ENCODE measurements at regions not wholly inside any gene's neighbourhood (a gene's known extent, or its start where the extent isn't known, plus 50 kb on each side); places are given as distances from the start of the nearest gene placed in this dataset.

DNA sequence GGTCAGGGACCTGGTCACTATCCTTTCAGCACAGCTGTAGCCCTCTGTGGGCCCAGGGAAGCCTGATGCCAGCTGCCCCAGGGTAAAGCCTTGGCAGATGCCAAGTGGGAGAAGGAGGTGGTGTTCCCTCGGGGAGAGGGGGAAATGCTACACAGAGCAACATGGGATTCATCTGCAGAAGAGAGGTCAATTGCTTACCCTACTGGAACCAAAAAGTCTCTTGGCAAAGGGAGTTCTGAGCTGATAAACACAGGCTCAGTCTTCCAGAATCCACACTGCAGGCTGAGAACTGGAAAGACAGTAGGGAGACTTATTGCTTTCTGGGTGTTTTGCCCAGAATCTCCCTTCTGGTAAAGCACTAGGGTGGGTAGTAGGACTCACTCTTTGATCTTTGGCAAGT lies 100.1 kb upstream of the NEO1 start:
- 67 to 75% methylated on average over 1 of the region's 1 CpG for WGBS, 2 donors
- Histone ChIP-seq H3K36me3 (no peaks in the 10 kb centered on the region), H3K9me3 (no peaks in the 10 kb centered on the region), H3K27ac (no peak overlapping the region), H3K4me1 (no peaks in the 10 kb centered on the region), H3K4me3 (replicated peaks in 1 of 3) (no peak overlapping the region), H3K27me3 (no peaks in the 10 kb centered on the region)
- intact Hi-C loops (cut with DNase I): no loop called here
- no peak for DNase-seq
- TF ChIP-seq, protein P1, sequence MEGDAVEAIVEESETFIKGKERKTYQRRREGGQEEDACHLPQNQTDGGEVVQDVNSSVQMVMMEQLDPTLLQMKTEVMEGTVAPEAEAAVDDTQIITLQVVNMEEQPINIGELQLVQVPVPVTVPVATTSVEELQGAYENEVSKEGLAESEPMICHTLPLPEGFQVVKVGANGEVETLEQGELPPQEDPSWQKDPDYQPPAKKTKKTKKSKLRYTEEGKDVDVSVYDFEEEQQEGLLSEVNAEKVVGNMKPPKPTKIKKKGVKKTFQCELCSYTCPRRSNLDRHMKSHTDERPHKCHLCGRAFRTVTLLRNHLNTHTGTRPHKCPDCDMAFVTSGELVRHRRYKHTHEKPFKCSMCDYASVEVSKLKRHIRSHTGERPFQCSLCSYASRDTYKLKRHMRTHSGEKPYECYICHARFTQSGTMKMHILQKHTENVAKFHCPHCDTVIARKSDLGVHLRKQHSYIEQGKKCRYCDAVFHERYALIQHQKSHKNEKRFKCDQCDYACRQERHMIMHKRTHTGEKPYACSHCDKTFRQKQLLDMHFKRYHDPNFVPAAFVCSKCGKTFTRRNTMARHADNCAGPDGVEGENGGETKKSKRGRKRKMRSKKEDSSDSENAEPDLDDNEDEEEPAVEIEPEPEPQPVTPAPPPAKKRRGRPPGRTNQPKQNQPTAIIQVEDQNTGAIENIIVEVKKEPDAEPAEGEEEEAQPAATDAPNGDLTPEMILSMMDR (IDR thresholded peaks at IDR 0.05): no peak
- no peak for TF ChIP-seq POLR2A (IDR thresholded peaks at IDR 0.05)

DNA sequence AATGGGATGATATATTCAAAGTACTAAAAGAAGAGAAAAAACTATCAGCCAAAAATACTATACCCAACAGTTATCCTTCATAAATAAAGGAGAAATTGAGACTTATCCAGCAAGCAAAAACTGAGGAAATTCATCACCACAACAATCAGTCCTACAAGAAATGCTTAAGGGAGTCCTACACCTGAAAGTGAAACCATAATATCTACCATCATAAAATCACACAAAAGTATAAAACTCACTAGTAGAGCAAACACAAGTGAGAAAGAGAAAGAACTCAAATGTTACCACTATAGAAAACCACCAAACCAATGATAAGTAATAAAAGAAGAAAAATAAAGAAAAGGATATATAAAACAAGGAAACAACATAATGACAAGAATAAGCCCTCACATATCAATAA lies 103.6 kb upstream of the NEO1 start:
- intact Hi-C loops (cut with DNase I): no loop called here
- Histone ChIP-seq H3K27ac (no peak overlapping the region), H3K36me3 (no peaks in the 10 kb centered on the region), H3K9me3 (no peaks in the 10 kb centered on the region), H3K4me1 (no peaks in the 10 kb centered on the region), H3K27me3 (no peaks in the 10 kb centered on the region), H3K4me3 (replicated peaks in 1 of 3) (no peak overlapping the region)
- TF ChIP-seq, protein P1 (IDR thresholded peaks at IDR 0.05): no peak
- no peak for TF ChIP-seq POLR2A (IDR thresholded peaks at IDR 0.05)
- no peak for DNase-seq

DNA sequence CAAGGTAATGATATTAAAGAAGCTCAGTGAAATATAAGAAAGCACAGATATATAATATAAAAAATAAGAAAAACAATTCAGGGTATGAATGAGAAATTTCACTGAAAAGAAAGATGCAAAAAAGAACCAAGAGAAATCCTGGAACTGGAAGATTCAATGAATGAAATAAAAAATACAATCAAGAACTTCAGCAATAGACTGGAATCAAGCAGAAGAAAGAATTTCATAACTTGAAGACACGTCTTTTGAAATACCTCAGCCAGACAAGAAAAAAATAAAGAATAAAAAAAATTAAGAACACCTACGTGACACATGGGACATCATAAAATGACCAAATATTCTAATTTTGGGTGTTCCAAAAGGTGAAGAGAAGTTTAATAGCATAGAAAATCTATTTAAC lies 104.6 kb upstream of the NEO1 start:
- DNase-seq: no peak
- Histone ChIP-seq H3K4me3 (replicated peaks in 1 of 3) (no peak overlapping the region), H3K4me1 (no peaks in the 10 kb centered on the region), H3K27me3 (no peaks in the 10 kb centered on the region), H3K36me3 (no peaks in the 10 kb centered on the region), H3K9me3 (no peaks in the 10 kb centered on the region), H3K27ac (no peak overlapping the region)
- no peak for TF ChIP-seq POLR2A (IDR thresholded peaks at IDR 0.05)
- TF ChIP-seq, protein P1 (IDR thresholded peaks at IDR 0.05): no peak
- WGBS, 2 donors: 90 to 96% methylated on average over 2 of the region's 2 CpGs
- intact Hi-C loops (cut with DNase I): no loop called here

DNA sequence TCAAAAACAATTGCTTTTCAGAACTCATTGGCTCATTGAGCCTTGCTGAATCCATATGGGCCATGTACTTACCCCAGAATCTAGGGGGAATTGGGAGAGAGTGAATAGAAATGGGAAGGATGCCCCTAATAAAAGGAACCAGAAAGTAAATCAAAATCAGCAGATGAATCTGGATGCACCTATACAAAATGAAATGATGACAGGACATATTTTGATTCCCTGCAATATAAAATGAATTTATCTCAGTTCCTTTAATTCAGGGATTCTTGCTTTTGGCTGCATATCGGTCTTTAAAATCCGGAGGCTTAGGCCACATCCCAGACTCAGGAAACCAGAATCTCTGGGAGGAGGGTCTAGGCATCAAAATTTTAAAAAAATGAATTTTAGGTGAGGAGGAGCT lies 107.7 kb upstream of the NEO1 start:
- no peaks in the 10 kb centered on the region for H3K36me3 ChIP-seq
- intact Hi-C loops (cut with DNase I): no loop called here
- no peaks in the 10 kb centered on the region for H3K9me3 ChIP-seq
- no peak for TF ChIP-seq POLR2A (IDR thresholded peaks at IDR 0.05)
- TF ChIP-seq, protein P1 (IDR thresholded peaks at IDR 0.05): no peak
- DNase-seq: no peak
- no peak overlapping the region for H3K27ac ChIP-seq
- H3K4me3 ChIP-seq (replicated peaks in 1 of 3): no peak overlapping the region
- H3K27me3 ChIP-seq: no peaks in the 10 kb centered on the region
- 88 to 89% methylated on average over 2 of the region's 2 CpGs for WGBS, 2 donors
- H3K4me1 ChIP-seq: no peaks in the 10 kb centered on the region

DNA sequence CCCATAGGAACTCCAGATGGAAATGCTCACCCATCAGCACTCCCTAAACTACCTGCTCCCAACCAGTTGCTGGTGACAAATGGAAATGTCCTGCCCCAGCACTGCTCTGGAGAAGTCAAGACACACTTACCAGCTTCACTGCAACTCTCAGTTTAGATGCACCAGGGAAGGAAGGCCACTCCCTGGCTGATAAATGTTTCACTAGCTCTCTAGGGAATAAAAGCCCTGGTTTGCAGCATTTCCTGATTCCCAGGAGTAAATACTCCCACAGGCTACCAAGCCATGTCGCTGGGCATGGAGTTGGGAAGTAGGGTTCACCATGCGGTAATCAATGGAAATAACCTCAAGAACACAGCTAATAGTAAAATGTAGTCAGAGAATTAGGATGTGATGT lies 112.0 kb upstream of the NEO1 start:
- TF ChIP-seq, protein P1 (IDR thresholded peaks at IDR 0.05): no peak
- no peak for TF ChIP-seq POLR2A (IDR thresholded peaks at IDR 0.05)
- no peaks in the 10 kb centered on the region for H3K9me3 ChIP-seq
- intact Hi-C loops (cut with DNase I): no loop called here
- H3K27ac ChIP-seq: no peak overlapping the region
- no peaks in the 10 kb centered on the region for H3K27me3 ChIP-seq
- H3K4me1 ChIP-seq: no peaks in the 10 kb centered on the region
- no peak overlapping the region for H3K4me3 ChIP-seq (replicated peaks in 1 of 3)
- 91 to 92% methylated on average over 2 of the region's 2 CpGs for WGBS, 2 donors
- H3K36me3 ChIP-seq: no peaks in the 10 kb centered on the region
- no peak for DNase-seq

Data from thyroid gland (tissue), 4 donors.